ENCODE measurements at regions not wholly inside any gene's neighbourhood (a gene's known extent, or its start where the extent isn't known, plus 50 kb on each side); places are given as distances from the start of the nearest gene placed in this dataset.

DNA sequence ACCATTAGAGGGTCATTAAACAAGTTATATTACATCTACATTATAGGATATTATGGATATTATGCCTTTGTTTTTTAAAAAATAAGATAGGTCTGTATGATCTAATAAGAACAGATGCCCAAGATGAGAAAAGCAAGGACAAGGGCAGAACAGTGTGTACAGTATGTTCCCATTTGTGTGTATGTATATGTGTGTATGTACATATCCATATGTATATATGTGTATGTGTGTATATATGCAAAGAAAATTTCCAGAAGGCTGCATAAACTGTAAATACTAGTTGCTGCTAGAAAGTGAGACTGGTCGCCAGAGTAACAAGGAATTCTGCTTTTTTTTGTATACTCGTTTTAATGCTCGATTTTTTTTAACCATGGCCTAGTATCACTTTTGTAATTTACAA is 58.1 kb upstream of the GLIS3 start:
- intact Hi-C loops (cut with micrococcal nuclease; ENCODE audit: unreplicated experiment) = no loop called here
- Mint-ChIP-seq H3K27me3 (ENCODE audit: unreplicated experiment) (no peaks in the 10 kb centered on the region), H3K4me3 (ENCODE audit: low read depth, unreplicated experiment) (no peak overlapping the region), H3K36me3 (ENCODE audit: insufficient read depth, unreplicated experiment) (no peaks in the 10 kb centered on the region), H3K9me3 (ENCODE audit: low read depth, unreplicated experiment) (no peaks in the 10 kb centered on the region), H3K4me1 (ENCODE audit: low read depth, unreplicated experiment) (no peaks in the 10 kb centered on the region), H3K27ac (ENCODE audit: unreplicated experiment) (no peak overlapping the region)
- no peak for DNase-seq
- TF ChIP-seq, protein P1, sequence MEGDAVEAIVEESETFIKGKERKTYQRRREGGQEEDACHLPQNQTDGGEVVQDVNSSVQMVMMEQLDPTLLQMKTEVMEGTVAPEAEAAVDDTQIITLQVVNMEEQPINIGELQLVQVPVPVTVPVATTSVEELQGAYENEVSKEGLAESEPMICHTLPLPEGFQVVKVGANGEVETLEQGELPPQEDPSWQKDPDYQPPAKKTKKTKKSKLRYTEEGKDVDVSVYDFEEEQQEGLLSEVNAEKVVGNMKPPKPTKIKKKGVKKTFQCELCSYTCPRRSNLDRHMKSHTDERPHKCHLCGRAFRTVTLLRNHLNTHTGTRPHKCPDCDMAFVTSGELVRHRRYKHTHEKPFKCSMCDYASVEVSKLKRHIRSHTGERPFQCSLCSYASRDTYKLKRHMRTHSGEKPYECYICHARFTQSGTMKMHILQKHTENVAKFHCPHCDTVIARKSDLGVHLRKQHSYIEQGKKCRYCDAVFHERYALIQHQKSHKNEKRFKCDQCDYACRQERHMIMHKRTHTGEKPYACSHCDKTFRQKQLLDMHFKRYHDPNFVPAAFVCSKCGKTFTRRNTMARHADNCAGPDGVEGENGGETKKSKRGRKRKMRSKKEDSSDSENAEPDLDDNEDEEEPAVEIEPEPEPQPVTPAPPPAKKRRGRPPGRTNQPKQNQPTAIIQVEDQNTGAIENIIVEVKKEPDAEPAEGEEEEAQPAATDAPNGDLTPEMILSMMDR (IDR thresholded peaks at IDR 0.05; ENCODE audit: unreplicated experiment) = no peak
- BruUV-seq (replicated peaks) = no TSS peak
- CTCF ChIA-PET = no interaction called here

DNA sequence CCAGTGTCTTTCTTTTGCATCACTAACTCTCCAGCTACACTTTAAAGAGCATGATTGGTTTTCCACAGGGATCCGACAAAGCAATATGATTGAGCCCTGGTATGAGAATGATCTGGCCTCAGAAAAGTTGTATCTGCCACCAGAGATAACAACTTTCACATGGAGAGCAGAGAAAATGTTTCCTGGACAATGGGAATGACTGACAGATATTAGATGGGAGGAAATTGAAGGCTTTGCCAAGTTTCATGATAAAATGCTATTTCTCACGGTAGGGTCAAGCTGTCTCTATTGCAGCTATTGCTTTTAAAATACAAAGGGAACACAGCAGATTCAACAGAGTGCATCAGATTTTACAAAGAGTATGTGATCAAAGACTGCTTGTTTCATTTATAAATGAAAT is 56.4 kb upstream of the GLIS3 start:
- BruUV-seq (replicated peaks) = no TSS peak
- no peaks in the 10 kb centered on the region for H3K4me1 Mint-ChIP-seq (ENCODE audit: low read depth, unreplicated experiment)
- no peak overlapping the region for H3K4me3 Mint-ChIP-seq (ENCODE audit: low read depth, unreplicated experiment)
- no peaks in the 10 kb centered on the region for H3K27me3 Mint-ChIP-seq (ENCODE audit: unreplicated experiment)
- no peak for DNase-seq
- no peaks in the 10 kb centered on the region for H3K9me3 Mint-ChIP-seq (ENCODE audit: low read depth, unreplicated experiment)
- H3K27ac Mint-ChIP-seq (ENCODE audit: unreplicated experiment) = no peak overlapping the region
- intact Hi-C loops (cut with micrococcal nuclease; ENCODE audit: unreplicated experiment) = no loop called here
- TF ChIP-seq, protein P1 (IDR thresholded peaks at IDR 0.05; ENCODE audit: unreplicated experiment) = no peak
- H3K36me3 Mint-ChIP-seq (ENCODE audit: insufficient read depth, unreplicated experiment) = no peaks in the 10 kb centered on the region
- CTCF ChIA-PET = no interaction called here

DNA sequence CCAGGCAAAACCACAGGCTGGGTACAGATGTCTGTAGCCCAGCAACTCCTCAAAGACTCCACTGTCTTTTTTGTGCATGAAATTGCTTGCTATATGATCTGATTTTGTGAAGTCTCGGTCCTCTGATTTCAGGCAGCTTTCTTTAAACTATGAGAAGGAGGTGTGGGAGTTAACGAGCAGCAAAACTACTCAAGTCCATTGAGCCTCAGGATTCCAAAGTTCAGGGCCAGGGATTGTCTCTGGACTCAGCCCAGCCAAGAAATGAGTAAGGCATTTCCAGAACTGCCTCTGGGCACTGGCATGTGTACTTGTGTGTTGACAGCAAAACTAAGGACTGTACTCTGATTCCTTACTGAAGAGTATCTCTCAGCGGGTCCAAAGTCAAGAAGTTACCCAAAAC is 53.4 kb upstream of the GLIS3 start:
- H3K4me1 Mint-ChIP-seq (ENCODE audit: low read depth, unreplicated experiment) = no peaks in the 10 kb centered on the region
- CTCF ChIA-PET = no interaction called here
- H3K36me3 Mint-ChIP-seq (ENCODE audit: insufficient read depth, unreplicated experiment) = no peaks in the 10 kb centered on the region
- DNase-seq = no peak
- no TSS peak for BruUV-seq (replicated peaks)
- TF ChIP-seq, protein P1 (IDR thresholded peaks at IDR 0.05; ENCODE audit: unreplicated experiment) = no peak
- H3K27ac Mint-ChIP-seq (ENCODE audit: unreplicated experiment) = no peak overlapping the region
- intact Hi-C loops (cut with micrococcal nuclease; ENCODE audit: unreplicated experiment) = no loop called here
- H3K4me3 Mint-ChIP-seq (ENCODE audit: low read depth, unreplicated experiment) = no peak overlapping the region
- no peaks in the 10 kb centered on the region for H3K27me3 Mint-ChIP-seq (ENCODE audit: unreplicated experiment)
- no peaks in the 10 kb centered on the region for H3K9me3 Mint-ChIP-seq (ENCODE audit: low read depth, unreplicated experiment)

DNA sequence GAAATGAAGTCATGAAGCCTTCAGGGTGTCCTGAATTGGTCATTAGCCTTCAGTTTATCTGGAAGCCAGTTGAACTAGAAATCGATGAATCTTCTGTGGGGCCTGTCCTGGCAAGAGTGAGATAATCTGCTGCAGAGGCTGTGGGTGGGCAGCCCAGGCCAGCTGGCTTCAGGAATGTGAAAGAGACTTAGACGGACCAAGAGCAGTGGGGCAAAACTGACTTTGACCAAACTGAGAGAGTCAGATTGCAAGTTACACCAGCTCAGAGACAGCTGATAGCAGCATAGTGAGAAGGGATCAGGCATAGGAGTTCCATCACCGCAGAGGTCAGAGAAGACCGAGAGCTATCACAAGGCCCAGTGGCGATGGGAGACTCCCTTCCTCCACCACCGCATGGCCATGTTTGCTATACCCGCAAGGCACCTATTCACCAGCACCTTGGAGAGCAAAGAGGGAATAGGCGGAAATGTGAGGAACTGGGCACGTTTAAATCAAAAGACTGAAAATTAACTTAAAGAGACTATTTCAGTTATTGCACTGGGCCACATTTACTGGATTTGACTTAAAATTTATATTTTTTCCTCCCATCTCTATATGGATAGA is 50.0 kb upstream of the GLIS3 start:
- no peak overlapping the region for H3K27ac Mint-ChIP-seq (ENCODE audit: unreplicated experiment)
- intact Hi-C loops (cut with micrococcal nuclease; ENCODE audit: unreplicated experiment) = no loop called here
- no peaks in the 10 kb centered on the region for H3K27me3 Mint-ChIP-seq (ENCODE audit: unreplicated experiment)
- no TSS peak for BruUV-seq (replicated peaks)
- TF ChIP-seq, protein P1 (IDR thresholded peaks at IDR 0.05; ENCODE audit: unreplicated experiment) = no peak
- no peak for DNase-seq
- H3K9me3 Mint-ChIP-seq (ENCODE audit: low read depth, unreplicated experiment) = no peaks in the 10 kb centered on the region
- CTCF ChIA-PET = no interaction called here
- peaks cover 1% of the 10 kb centered on the region for H3K36me3 Mint-ChIP-seq (ENCODE audit: insufficient read depth, unreplicated experiment)
- peaks cover 7% of the 10 kb centered on the region for H3K4me1 Mint-ChIP-seq (ENCODE audit: low read depth, unreplicated experiment)
- H3K4me3 Mint-ChIP-seq (ENCODE audit: low read depth, unreplicated experiment) = no peak overlapping the region
